Activated gamma-delta T cell (primary cell): ENCODE measurements at regions not wholly inside any gene's neighbourhood (a gene's known extent, or its start where the extent isn't known, plus 50 kb on each side); places are given as distances from the start of the nearest gene placed in this dataset.

Experiments
- DNase-seq: peaks from one replicate; lab custom pipeline; 2025; lab: John Stamatoyannopoulos, UW

DNA sequence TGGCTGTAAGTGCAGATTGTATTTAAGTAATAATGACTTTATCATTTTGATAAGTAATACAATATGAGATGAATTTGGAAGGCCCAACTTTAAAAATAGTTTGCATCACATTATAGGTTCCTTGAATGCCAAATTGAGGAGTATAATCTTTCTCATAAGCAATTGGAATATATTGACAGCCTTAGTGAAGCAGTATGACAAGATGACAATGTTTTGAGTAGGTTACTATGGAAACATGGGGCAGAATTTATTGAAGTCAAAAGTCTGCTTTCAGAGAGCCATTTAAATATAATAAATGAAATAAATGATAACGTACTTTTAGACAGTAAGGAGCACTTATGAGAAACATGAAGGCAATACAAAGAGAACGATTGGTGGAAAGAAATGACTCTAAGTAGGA, 776.4 kb downstream of the TECRL start:
- DNase-seq, result no peak

DNA sequence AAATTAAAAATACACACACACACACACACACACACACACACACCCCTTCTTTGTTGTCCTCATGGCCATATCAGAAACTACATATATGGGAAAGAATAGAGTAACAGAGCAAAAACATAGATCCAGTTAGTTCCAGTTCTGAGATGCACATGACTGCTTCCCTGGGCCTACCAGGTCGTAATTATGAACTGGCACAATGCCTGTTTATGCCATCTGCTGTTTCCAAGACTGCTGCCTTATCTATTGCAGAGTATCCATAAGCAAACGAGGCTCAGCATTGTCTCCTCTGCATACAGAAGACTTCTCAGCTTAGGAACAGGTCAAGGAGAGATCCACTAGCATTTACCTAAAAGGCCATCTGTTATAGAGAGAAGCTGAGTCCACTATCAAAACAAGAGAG, 789.0 kb downstream of the TECRL start:
- DNase-seq, result no peak

DNA sequence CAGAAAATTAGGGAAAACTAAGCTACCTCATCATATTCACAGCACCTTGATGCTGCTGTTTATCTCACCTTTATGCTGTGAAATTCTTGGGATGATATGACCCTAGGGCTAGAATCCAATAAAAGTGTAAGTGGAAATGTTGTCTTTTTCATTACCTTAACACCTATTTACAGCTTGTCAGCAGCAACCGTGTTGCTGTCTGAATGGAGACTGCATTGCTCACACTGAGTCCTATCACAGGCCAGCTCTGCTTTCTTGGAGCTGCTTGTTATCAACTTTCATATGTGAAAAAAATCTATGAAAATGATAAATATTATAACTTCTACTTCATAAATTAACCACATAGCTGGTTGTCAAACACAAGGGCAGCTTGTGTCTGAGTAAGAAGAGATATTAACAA, 789.5 kb downstream of the TECRL start:
- DNase-seq, result no peak

DNA sequence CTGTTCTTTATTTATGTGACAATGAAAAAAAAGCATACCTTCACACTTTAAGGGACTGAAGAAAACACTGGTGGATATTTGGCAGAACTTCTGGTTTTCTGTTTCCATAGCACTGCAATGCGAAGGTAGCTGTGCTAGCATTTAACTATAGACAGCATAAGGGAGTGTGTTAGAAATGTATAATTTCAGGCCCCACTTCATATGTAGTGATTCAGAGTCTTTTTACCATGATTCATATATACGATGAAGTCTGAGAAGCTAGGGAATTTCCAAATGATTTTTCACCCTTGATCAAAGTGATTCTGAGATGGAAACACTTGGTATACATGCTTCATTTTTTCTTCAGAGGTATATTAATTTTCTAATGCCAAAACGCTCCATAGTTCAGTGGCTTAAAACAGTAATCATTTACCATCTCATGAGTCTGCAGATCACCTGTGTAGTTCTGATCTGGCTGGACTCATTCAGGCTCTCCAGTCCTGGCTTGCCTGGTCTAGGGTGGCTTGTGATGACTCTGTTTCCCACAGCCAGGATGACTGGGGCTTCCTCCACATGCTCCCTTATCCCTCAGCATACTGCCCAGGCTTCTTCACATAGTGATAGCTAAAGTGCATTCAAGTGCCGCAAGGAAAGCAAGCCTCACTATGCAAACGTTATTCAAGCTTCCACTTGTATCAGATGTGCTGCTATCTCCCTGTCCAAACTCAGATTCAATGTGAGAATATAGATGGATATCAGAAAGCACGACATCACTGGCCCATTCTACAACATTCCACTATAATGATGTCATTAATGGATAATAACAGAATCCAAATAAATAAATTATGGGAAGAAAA, 790.1 kb downstream of the TECRL start:
- no peak for DNase-seq

DNA sequence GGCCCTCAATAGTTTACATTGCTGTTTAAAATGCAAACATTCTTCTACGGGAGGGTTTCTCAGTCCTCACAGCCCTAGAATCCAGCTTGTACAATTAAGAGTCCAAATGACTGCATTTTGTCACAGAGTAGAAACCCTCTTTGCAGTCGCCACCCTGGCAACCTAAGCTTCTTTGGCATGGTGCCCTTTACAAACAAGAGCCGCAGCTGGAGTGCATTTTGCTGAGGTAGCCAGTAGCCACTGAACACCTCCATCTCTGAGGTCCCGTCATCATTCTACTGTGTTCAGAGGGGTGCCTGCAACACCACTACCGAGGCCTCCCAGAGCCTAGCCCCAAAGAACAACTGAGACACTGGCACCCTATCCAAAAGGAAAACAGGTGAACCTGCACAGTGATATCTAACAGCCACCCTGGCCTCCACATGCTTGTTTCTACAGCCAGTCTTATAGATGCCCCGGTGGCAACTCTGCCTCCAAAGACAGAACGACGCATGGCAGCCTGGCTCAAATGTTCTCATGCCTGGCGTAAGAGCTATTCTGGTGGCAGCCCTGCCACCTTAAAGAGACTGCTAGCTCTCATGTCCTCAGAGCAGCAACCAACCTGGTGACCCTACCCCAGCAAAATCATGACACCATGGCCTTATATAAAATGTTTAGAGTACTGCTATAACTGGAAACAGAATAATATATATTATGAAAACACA, 801.9 kb downstream of the TECRL start:
- no peak for DNase-seq

DNA sequence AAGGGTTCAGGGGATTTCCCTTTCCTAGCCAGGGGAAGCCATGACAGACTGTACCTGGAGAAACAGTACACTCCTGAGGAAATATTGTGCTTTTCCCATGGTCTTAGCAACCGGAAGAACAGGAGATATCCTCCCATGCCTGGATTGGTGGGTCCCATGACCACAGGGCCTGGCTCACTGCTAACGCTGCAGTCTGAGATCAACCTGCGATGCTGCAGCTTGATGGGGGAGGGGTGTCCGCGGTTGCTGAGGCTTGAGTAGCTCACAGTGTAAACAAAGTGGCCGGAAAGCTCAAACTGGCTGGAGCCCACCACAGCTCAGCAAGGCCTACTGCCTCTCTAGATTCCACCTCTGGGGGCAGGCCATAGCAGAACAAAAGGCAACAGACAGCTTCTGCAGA, 819.5 kb downstream of the TECRL start:
- no peak for DNase-seq

DNA sequence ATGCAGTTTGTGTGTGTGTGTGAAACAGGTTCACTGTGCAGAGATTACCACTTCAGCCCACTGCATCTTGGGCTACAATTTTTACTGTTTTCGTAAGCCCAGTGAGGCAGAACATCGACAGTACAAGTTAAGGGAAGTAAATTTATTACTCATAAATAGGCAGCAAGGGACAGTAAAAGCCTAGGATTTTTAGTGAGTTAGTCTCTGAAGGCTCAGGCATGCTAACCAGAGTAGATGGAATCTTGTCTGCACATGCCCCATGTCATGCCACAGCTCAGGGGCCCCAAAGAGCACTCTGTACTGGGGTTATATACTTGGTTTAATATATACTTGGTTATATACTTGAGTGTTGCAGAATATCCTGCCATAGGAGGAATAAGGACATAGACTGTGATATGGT, 825.7 kb downstream of the TECRL start:
- no peak for DNase-seq

DNA sequence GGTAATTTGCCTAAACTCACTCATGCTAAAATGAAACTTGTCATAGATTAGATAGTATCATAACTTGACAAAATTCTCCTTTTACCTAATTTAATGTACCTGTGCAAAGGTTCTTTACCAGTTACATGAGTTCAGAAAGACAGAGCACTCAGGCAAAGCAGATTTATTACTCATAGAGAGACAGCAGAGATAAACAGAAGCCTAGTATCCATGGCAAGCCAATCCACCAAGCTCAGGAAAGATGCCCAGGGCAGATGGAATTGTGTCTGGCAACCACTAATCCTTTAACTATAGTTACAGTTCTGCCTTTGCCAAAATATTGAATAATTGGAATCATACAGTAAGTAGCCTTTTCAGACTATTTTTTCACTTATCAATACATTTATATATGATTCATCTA, 826.2 kb downstream of the TECRL start:
- DNase-seq, result no peak

DNA sequence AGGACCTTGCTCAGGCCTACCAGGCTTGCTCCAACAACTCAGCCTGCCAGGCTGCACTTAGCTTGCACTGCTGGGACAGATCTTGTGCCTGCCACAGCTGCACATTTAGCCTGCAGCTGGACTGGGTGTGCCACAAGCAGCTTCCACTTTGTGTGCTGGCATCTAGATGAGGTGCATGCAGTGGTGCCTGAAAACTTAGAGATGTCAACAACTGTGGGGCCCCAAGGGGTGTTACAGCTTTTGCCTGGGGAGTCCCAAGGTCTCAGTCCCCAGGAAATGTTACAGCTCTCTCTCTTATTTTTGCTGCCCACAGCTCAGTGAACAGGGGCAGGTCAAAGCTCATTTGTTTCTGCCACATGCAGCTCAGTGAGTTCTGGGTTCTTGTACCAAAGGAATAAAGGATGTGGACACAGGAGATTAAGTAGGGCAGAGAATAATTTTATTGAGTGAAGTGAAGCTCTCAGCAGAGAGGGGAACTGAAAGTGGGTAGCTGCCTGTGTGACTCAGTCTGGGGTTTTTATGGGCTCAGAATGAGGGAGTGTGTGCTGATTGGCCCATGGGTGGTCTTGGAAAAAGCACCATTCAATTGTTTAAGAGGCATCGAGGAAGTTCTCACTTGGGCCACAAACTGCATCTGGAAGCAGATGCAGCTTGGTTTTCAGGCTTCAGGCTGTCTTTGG, 828.3 kb downstream of the TECRL start:
- no peak for DNase-seq

DNA sequence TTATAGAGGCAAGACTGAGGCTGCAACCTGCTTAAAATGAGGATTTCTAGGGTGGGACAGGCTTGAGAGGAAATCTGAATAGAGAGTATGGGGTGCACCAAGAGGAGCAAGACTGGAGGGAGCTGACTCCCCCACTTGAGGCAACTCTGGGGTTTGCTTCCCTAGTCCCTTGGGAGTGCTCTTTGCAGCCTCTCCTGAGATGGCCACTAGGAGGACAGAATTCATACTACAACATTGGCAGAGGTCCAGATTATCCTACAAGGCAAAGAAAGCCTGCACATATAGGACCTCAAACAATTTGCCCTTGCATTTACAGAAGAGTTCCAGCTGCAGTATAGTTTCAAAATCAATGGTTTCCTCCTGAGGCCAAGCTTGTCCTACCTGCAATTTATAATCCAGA, 830.9 kb downstream of the TECRL start:
- no peak for DNase-seq

DNA sequence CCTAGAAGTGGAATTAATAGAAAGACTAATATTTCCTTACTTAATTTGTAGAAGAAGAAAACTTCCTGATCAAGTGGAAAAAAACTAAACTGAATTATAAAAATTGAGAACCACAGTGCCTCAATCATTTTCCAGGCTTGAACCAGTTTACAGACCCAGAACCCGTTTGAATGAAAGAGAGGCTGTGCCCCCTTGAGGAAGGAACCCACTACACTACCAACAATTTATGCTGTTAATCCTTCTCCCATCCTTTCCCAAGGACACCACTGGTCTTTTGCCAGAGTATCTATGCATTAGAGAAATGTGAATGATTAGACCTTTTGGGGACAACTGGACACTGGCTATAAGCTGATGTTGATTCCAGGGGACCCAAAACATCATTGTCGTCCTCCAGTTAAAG, 842.6 kb downstream of the TECRL start:
- DNase-seq, result no peak

DNA sequence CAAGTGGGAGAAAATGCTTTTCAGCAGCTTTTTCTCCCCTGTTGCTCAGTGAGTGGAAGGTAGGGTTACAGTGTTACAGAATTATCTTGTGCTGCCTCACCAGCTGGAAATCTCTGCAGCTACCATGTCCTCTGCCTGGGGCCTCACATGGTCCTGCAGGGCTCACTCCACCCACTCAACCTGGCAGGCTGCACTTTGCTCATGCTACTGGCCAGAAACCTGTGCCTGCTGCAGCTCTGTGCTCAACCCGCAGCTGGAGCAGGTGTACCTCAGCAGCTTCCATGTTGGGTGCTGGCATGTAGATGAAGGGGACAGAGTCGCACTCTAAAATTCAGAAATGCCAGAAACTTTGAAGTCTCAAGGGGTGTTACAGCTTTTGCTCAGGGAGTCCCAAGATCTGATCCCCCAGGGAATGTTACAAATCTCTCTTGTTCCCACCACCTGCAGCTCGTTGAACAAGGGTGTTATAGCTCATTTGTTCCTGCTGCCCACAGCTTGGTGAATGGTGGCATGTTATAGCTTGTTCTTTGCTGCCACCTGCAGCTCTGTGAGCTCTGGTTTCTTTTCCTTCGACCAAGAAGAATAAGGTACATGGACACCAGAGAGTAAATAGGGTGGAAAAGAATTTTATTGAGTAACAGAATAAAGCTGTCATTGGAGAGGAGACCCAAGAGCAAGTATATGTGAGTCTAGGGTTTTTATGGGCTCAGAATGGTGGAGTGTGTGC, 845.8 kb downstream of the TECRL start:
- DNase-seq, result no peak

DNA sequence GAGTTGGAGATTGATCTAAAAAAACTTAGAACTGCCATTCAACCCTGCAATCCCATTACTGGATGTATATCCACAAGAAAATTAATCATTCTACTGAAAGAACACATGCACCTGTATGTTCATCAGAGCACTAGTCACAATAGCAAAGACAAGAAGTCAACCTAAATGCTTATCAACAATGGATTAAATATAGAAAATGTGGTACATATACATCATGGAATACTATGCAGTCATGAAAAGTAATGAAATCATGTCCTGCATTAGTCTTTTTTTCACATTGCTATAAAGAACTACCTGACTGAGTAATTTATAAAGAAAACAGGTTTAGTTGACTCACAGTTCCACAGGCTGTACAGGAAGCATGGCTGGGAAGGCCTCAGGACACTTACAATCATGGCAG, 850.5 kb downstream of the TECRL start:
- DNase-seq, result no peak

DNA sequence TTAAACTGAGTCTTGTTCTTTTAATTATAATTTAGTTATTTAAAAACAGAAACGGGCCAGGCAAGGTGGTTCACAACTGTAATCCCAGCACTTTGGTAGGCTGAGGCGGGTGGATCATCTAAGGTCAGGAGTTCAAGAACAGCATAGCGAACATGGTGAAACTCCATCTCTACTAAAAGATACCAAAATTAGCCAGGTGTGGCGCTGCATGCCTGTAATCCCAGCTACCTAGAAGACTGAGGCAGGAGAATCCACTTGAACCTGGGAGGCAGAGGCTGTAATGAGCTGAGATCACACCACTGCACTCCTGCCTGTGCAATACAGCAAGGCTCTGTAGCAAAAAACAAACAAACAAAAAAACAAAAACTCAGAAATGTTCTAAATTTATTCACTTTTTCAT, 852.9 kb downstream of the TECRL start:
- no peak for DNase-seq

DNA sequence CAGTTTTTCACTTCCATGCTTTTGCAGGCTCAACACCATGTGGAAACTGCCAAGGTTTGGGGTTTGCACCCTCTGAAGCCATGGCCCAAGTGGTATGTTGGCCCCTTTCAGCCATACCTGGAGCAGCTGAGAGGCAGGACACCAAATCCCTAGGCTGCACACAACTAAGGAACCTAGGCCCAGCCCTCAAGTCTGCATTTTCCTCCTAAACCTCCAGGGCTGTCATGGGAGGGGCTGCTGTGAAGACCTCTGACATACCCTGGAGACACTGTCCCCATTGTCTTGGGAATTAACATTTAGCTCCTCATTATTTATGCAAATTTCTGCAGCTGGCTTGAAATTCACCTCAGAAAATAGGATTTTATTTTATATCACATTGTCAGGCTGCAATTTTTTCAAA, 856.1 kb downstream of the TECRL start:
- no peak for DNase-seq

DNA sequence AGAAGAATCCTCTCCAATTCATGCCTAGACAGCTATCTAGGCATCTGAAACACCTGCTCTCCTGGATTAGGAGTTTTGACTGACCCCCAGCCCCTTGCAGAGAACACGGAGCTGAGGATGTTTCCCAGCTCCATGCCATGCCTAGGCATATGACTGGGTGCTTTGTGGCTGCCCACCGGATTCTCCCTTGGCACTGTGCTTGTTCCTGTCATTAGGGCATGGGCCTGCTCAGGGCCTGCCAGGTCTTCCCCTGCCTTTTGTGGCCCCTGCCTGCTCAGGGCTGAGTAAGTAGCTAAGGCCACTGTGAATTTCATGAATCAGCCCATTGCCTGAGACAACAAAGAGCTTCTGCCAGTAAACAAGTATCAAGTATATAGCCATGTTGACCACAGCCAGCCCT, 867.4 kb downstream of the TECRL start:
- no peak for DNase-seq

DNA sequence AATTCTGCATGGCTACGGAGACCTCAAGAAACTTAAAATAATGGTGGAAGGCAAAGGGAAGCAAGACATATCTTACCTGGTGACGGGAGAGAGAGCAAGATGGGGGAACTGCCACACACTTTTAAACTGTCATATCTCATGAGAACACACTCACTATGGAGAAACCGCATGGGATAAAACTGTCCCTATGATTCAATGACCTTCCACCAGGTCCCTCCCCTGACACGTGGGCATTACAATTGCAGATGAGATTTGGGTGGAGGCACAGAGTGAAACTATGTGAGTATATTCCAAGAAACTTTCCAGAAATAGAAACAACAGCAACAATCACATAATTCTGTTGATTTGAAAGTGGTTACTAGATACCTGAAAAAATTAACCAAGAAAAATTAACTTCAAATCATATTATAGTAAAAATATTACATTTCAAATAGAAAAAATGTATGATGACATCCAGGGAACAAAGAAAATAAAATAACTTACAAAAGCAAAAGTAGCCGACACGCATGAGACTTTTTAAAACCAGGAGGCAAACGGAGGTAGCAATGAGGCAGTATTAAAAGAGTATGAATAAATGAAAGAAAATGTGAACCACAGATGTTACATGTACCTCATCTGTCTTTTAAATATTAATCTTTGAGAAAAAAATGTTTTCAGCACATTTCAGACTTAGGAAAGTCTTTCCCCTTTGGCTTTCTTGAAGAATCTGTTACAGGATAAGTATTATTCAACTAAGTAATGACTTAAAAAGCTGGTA, 879.5 kb downstream of the TECRL start:
- no peak for DNase-seq

DNA sequence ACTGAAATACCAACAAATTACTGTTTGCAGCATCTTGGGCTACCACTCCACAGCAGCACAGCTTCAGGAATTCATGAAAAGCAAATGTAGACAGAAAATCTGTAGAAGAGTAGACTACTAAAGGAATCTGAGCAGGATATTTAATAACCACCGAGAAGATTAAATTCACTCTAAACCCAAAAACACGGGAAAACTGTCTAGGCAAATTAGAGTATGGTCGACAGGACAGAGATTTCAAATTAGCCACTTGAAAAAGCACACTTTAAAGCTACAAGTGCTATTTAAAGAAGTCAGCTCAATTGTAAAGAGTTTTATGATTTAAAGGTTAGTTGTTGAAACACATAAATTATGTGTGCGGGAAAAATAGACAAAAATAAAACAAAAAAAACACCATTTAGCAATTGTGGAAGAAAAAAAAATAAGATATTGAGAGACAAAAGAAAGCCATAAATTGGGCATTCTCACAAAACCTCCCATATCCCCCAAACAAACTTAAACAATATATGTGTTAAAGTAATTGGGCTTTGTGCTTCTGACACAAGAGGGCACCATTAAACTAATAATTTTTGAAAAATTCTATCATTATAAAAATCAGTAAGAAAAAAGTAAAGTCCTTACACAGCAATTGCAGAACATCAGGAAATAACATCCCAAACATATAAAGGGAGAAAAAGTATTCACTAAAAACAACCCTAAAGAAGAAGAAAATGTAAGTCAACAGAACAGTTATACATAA, 880.8 kb downstream of the TECRL start:
- DNase-seq, result no peak

DNA sequence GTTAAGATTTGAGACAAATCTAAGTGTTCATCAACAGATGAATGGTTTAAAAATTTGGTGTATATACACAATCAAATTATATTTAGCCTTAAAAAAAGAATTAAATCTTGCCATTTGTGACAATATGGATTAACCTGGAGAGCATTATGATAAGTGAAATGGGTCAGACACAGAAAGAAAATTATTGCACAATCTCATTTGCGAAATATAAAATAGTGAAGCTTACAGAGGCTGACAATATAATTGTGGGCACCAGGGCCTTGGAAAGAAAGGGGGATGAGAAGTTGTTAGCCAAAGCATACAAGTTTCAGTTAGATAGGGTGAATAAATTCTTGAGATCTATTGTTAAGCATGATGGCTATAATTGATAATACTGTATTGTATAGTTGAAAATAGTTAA, 883.0 kb downstream of the TECRL start:
- no peak for DNase-seq

DNA sequence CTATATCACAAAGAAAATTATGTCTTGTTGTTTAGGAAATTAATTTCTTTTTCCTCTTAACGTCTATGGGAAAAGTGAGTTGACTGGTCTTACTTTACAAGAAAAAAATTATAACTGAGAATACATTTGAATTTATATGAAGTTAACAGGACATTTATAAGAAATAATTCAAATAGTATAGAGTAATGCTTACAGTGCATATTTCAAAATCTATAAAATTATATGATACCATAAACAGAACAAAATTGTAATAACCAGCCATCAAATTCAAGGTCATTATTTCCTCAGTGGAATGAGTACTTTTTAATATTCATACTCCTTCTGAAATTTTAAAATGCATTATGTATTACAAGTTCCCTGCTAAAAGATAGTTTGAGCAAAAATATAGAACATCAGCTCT, 884.5 kb downstream of the TECRL start:
- no peak for DNase-seq
